B cell (primary cell): ENCODE measurements at regions not wholly inside any gene's neighbourhood (a gene's known extent, or its start where the extent isn't known, plus 50 kb on each side); places are given as distances from the start of the nearest gene placed in this dataset.
A peak's percentile ranks its signal among the peaks of the same experiment; 100 is the strongest.

Experiments
- ATAC-seq: fragments of 200-7000 bp; cut with Tn5 transposase; one replicate; pipeline ENCODE4 v1.10.0; 2021; ENCODE audit warnings: low read depth, mild to moderate bottlenecking, moderate number of reproducible peaks, moderate library complexity
- CTCF ChIA-PET: fragments of 350-600 bp; sonication (Branson Sonifier 250); formaldehyde crosslinking; loops from one replicate; lab custom pipeline; 2021; ENCODE audit warnings: antibody characterized with exemption, inconsistent platforms; lab: Charles Lee
- POLR2A ChIA-PET: fragments of 350-600 bp; sonication (Branson Sonifier 250); formaldehyde crosslinking; loops from one replicate; lab custom pipeline; 2021; ENCODE audit warnings: antibody characterized with exemption; lab: Charles Lee
- DNase-seq: peaks from one replicate; pipeline ENCODE4 v3.0.0; 2013
- H2AFZ ChIP-seq: 2 replicates; pipeline ENCODE4 v1.6.1; 2012; ENCODE audit warnings: mild to moderate bottlenecking, low read depth, low read length; ENCODE audit not compliant: insufficient read depth, poor library complexity, severe bottlenecking
- H3K27ac ChIP-seq, 2 donors: 1 replicate in 1 of 2; 2 replicates in 1 of 2; pipeline ENCODE4 v1.5.1; 2012 to 2013; ENCODE audit warnings: low read length in 2 of 2, mild to moderate bottlenecking in 2 of 2, moderate library complexity in 1 of 2
- H3K27me3 ChIP-seq, 4 experiments: fragments of 200-600 bp in 1 of 4; sonication (generic) in 1 of 4; replicated peaks in 1 of 4; 1 replicate in 2 of 4; 2 replicates in 2 of 4; pipeline versions ENCODE4 v1.6.1 to v1.7.0; 2013 to 2016; ENCODE audit warnings: low read length in 3 of 4, mild to moderate bottlenecking in 2 of 4, mixed read lengths in 1 of 4, moderate library complexity in 1 of 4; ENCODE audit not compliant: insufficient read depth in 4 of 4, control insufficient read depth in 3 of 4; ENCODE audit errors: control extremely low read depth in 1 of 4
- H3K36me3 ChIP-seq, 2 experiments: replicated peaks in 1 of 2; 1 replicate in 1 of 2; 2 replicates in 1 of 2; pipeline versions ENCODE4 v1.6.1 to v1.7.1; 2013; ENCODE audit warnings: low read length in 1 of 2; ENCODE audit not compliant: insufficient read depth in 2 of 2, control insufficient read depth in 1 of 2; ENCODE audit errors: control extremely low read depth in 1 of 2, extremely low read depth in 1 of 2
- H3K4me1 ChIP-seq, 2 donors: fragments of 200-600 bp in 1 of 2; sonication (generic) in 1 of 2; 1 replicate in 1 of 2; 2 replicates in 1 of 2; pipeline versions ENCODE4 v1.5.1 to v1.6.1; 2013 to 2017; ENCODE audit warnings: low read length in 2 of 2; ENCODE audit not compliant: control insufficient read depth in 2 of 2, insufficient read depth in 2 of 2
- H3K4me2 ChIP-seq: replicated peaks from 2 replicates; pipeline ENCODE3; 2012; ENCODE audit warnings: mild to moderate bottlenecking, low read depth, low read length; ENCODE audit not compliant: poor library complexity, severe bottlenecking
- H3K4me3 ChIP-seq, 5 experiments: fragments of 200-600 bp in 1 of 5; sonication (generic) in 1 of 5; 1 replicate in 3 of 5; 2 replicates in 2 of 5; pipeline versions ENCODE4 v1.5.1 to v1.7.0; 2011 to 2016; ENCODE audit warnings: low read length in 4 of 5, mild to moderate bottlenecking in 4 of 5, low read depth in 2 of 5, control low read depth in 1 of 5, moderate library complexity in 1 of 5; ENCODE audit not compliant: insufficient read depth in 1 of 5; ENCODE audit errors: control extremely low read depth in 1 of 5, extremely low read depth in 1 of 5
- H3K79me2 ChIP-seq: fragments of 200-600 bp; sonication (generic); one replicate; pipeline ENCODE4 v1.6.0; 2016; ENCODE audit warnings: low read length; ENCODE audit not compliant: control insufficient read depth, insufficient read depth
- H3K9ac ChIP-seq: fragments of 200-600 bp; sonication (generic); 2 replicates; pipeline ENCODE4 v1.6.1; 2017; ENCODE audit warnings: mild to moderate bottlenecking, low read length, moderate library complexity
- H3K9me3 ChIP-seq, 3 donors: one replicate each; pipeline versions ENCODE4 v1.6.1 to v1.7.1; 2013; ENCODE audit warnings: low read length in 2 of 3; ENCODE audit not compliant: control insufficient read depth in 2 of 3, insufficient read depth in 1 of 3; ENCODE audit errors: control extremely low read depth in 1 of 3
- H4K20me1 ChIP-seq: 2 replicates; pipeline ENCODE4 v1.6.0; 2012; ENCODE audit warnings: mild to moderate bottlenecking, low read length; ENCODE audit not compliant: insufficient read depth, control insufficient read depth, poor library complexity, severe bottlenecking
- H3K27ac Mint-ChIP-seq: one replicate; pipeline ENCODE4 v1.8.0; 2021; ENCODE audit warnings: mixed read lengths
- H3K27me3 Mint-ChIP-seq: one replicate; pipeline ENCODE4 v1.8.0; 2021; ENCODE audit warnings: mixed read lengths
- H3K4me1 Mint-ChIP-seq: one replicate; pipeline ENCODE4 v1.8.0; 2021; ENCODE audit warnings: mixed read lengths
- H3K4me3 Mint-ChIP-seq: one replicate; pipeline ENCODE4 v1.8.0; 2021; ENCODE audit warnings: mixed read lengths
- H3K9me3 Mint-ChIP-seq: one replicate; pipeline ENCODE4 v1.8.0; 2022; ENCODE audit warnings: mixed read lengths; ENCODE audit not compliant: insufficient read depth
- CTCF ChIP-seq: fragments of 200-600 bp; IDR thresholded peaks from one replicate; pipeline ENCODE4 v1.8.0; 2022; ENCODE audit warnings: antibody characterized with exemption, mild to moderate bottlenecking
- EZH2 ChIP-seq: IDR thresholded peaks from 2 replicates; pipeline ENCODE4 v1.6.1; 2012; ENCODE audit warnings: borderline replicate concordance, low read depth, mild to moderate bottlenecking, moderate library complexity, low read length; ENCODE audit not compliant: insufficient read depth, poor library complexity, severe bottlenecking
- WGBS: methylation state at CpG from one replicate; pipeline ENCODE4 v1.1.5; 2013; ENCODE audit warnings: missing lambda C conversion rate; ENCODE audit not compliant: insufficient coverage; 5-methylcytosine and 5-hydroxymethylcytosine counted together
- intact Hi-C: fragments of 100-400 bp; cut with micrococcal nuclease; formaldehyde crosslinking; loops from one replicate; pipeline ENCODE4 v1.10.0; 2022

- ChIA-PET CTCF (no interaction called here), POLR2A (no interaction called here)
- ATAC-seq (no peak), DNase-seq (no peak)
- Histone ChIP-seq H3K27ac (no peak overlapping the region), H3K36me3 (no peaks in the 10 kb centered on the region), H3K4me1 (peaks cover 2 to 20% of the 10 kb centered on the region in 2 donors), H3K4me2 (no peak overlapping the region), H3K4me3 (no peak overlapping the region), H3K9ac (no peak overlapping the region), H2AFZ (peak overlapping the region; percentile 35), H3K79me2 (no peaks in the 10 kb centered on the region), H3K9me3 (peaks cover 0 to 4% (median 1%) of the 10 kb centered on the region in 3 donors), H4K20me1 (no peaks in the 10 kb centered on the region), H3K27me3 (no peaks in the 10 kb centered on the region)
- TF ChIP-seq CTCF = no peak
- no peak for TF ChIP-seq EZH2
- Mint-ChIP-seq H3K4me1 (peaks cover 25% of the 10 kb centered on the region), H3K9me3 (peaks cover 7% of the 10 kb centered on the region), H3K4me3 (no peak overlapping the region), H3K27ac (no peak overlapping the region), H3K27me3 (no peaks in the 10 kb centered on the region)
- WGBS = no CpG with 5 or more reads among the region's 2 CpGs
- intact Hi-C loops = no loop called here
Observed at GRCh38 chr6:140321891-140322290, 947.4 kb upstream of the CITED2 start.

GRCh38 chr6:140320081-140321080, 945.9 kb upstream of the CITED2 start:
- Histone ChIP-seq H3K36me3 (no peaks in the 10 kb centered on the region), H3K79me2 (no peaks in the 10 kb centered on the region), H3K4me1 (peaks cover 2 to 20% of the 10 kb centered on the region in 2 donors), H3K9ac (peak overlapping the region; percentile 21), H4K20me1 (no peaks in the 10 kb centered on the region), H3K27ac (peak overlapping the region; percentile 45 to 59), H3K27me3 (no peaks in the 10 kb centered on the region), H3K4me2 (peak overlapping the region; percentile 58), H3K9me3 (no peaks in the 10 kb centered on the region), H3K4me3 (peak overlapping the region in 1 of 5 experiments; percentile 37), H2AFZ (peak overlapping the region; percentile 25)
- ChIA-PET POLR2A (no interaction called here), CTCF (interaction anchor here (0.7 to 1.2 kb wide), 2 partner anchors 14 to 1352 kb away, joined by 3 read pairs; no protein-coding TSS in a partner anchor)
- TF ChIP-seq CTCF = no peak
- TF ChIP-seq EZH2 = no peak
- Mint-ChIP-seq H3K4me3 (peak overlapping the region; percentile 66), H3K27ac (peak overlapping the region; percentile 73), H3K9me3 (no peaks in the 10 kb centered on the region), H3K4me1 (peaks cover 25% of the 10 kb centered on the region), H3K27me3 (no peaks in the 10 kb centered on the region)
- no CpG with 5 or more reads among the region's 4 CpGs for WGBS
- peak; percentile 24 for ATAC-seq
- peak; percentile 42 for DNase-seq
- intact Hi-C loops = no loop called here
